ENCODE measurements at regions not wholly inside any gene's neighbourhood (a gene's known extent, or its start where the extent isn't known, plus 50 kb on each side); places are given as distances from the start of the nearest gene placed in this dataset.
"Not testable (repeated sequence)": the region's sequence is repeated elsewhere in the genome, so short reads cannot be mapped to it uniquely, and the experiment has no call there.

- Histone ChIP-seq H3K4me3 (no peak overlapping the region), H3K27ac (no peak overlapping the region)
- DNase-seq (ENCODE audit: low spot score): no peak
- no peak for TF ChIP-seq CTCF (IDR thresholded peaks at IDR 0.05)
Measured at GRCh38 chr3:35141406-35141805, 497.9 kb upstream of the ARPP21 start.

GRCh38 chr3:35144011-35144410 is 495.3 kb upstream of the ARPP21 start:
- no peak for DNase-seq (ENCODE audit: low spot score)
- Histone ChIP-seq H3K27ac (no peak overlapping the region), H3K4me3 (no peak overlapping the region)
- no peak for TF ChIP-seq CTCF (IDR thresholded peaks at IDR 0.05)

GRCh38 chr3:35146256-35147035 is 492.9 kb upstream of the ARPP21 start:
- DNase-seq (ENCODE audit: low spot score); H3K4me3 ChIP-seq; H3K27ac ChIP-seq: not testable (repeated sequence)

- Histone ChIP-seq H3K4me3 (no peak overlapping the region), H3K27ac (no peak overlapping the region)
- no peak for DNase-seq (ENCODE audit: low spot score)
- TF ChIP-seq CTCF (IDR thresholded peaks at IDR 0.05): no peak
Measured at GRCh38 chr3:35183927-35184675, 455.2 kb upstream of the ARPP21 start.

GRCh38 chr3:35184775-35185174 is 454.6 kb upstream of the ARPP21 start:
- Histone ChIP-seq H3K4me3 (no peak overlapping the region), H3K27ac (no peak overlapping the region)
- no peak for DNase-seq (ENCODE audit: low spot score)
- TF ChIP-seq CTCF (IDR thresholded peaks at IDR 0.05): no peak

- H3K27ac ChIP-seq: no peak overlapping the region
Measured at GRCh38 chr3:35187908-35188307, 451.4 kb upstream of the ARPP21 start.

GRCh38 chr3:35194666-35195065 is 444.7 kb upstream of the ARPP21 start:
- DNase-seq (ENCODE audit: low spot score): no peak
- no peak for TF ChIP-seq CTCF (IDR thresholded peaks at IDR 0.05)
- Histone ChIP-seq H3K4me3 (no peak overlapping the region), H3K27ac (no peak overlapping the region)

More at GRCh38 chr3:35187908-35188307, 451.4 kb upstream of the ARPP21 start:
- no peak for TF ChIP-seq CTCF (IDR thresholded peaks at IDR 0.05)
- H3K4me3 ChIP-seq: no peak overlapping the region
- no peak for DNase-seq (ENCODE audit: low spot score)
